Stomach (tissue), 8 donors: ENCODE measurements at regions not wholly inside any gene's neighbourhood (a gene's known extent, or its start where the extent isn't known, plus 50 kb on each side); places are given as distances from the start of the nearest gene placed in this dataset.
"Not testable (repeated sequence)": the region's sequence is repeated elsewhere in the genome, so short reads cannot be mapped to it uniquely, and the experiment has no call there.

Experiments used
- DNase-seq, 2 donors: peaks; one replicate each; pipeline versions ENCODE4 v3.0.0 to v3.0.0-alpha.2; 2013 to 2019
- H3K27ac ChIP-seq, 5 donors: fragments of 200-600 bp in 4 of 5; sonication (generic) in 4 of 5; one replicate each; pipeline ENCODE4 v1.5.1; 2013 to 2019; ENCODE audit warnings: mild to moderate bottlenecking in 1 of 5, moderate library complexity in 1 of 5
- H3K27me3 ChIP-seq, 3 donors: fragments of 200-600 bp; sonication (generic); one replicate each; pipeline ENCODE4 v1.5.1; 2017 to 2019; ENCODE audit warnings: mixed run types in 1 of 3
- H3K36me3 ChIP-seq, 4 donors: fragments of 200-600 bp; sonication (generic); 1 replicate in 3 of 4; 2 replicates in 1 of 4; pipeline ENCODE4 v1.5.1; 2016 to 2019
- H3K4me1 ChIP-seq, 4 donors: fragments of 200-600 bp; sonication (generic); one replicate each; pipeline ENCODE4 v1.5.1; 2016 to 2019
- H3K4me3 ChIP-seq, 4 donors: fragments of 200-600 bp; sonication (generic) in 3 of 4; one replicate each; pipeline ENCODE4 v1.5.1; 2016 to 2019; ENCODE audit warnings: mild to moderate bottlenecking in 1 of 4
- H3K9me3 ChIP-seq, 4 donors: fragments of 200-600 bp; sonication (generic); one replicate each; pipeline ENCODE4 v1.5.1; 2016 to 2019
- CTCF ChIP-seq, 7 experiments: fragments of 450-650 bp in 4 of 7; fragments of 200-600 bp in 3 of 7; sonication (generic) in 3 of 7; IDR thresholded peaks; one replicate each; pipeline ENCODE4 v1.5.1; 2016 to 2019; ENCODE audit warnings: antibody characterized with exemption in 7 of 7, control low read depth in 2 of 7, mild to moderate bottlenecking in 1 of 7
- EP300 ChIP-seq: sonication (generic); formaldehyde crosslinking; IDR thresholded peaks from one replicate; pipeline ENCODE4 v1.6.1; 2017; ENCODE audit warnings: antibody characterized with exemption
- POLR2A ChIP-seq, 4 donors: fragments of 450-650 bp; IDR thresholded peaks; one replicate each; pipeline ENCODE4 v1.6.1; 2016; ENCODE audit warnings: antibody characterized with exemption in 4 of 4, control low read depth in 2 of 4, mild to moderate bottlenecking in 1 of 4, moderate library complexity in 1 of 4
- POLR2AphosphoS5 ChIP-seq, 3 donors: sonication (generic); formaldehyde crosslinking; IDR thresholded peaks; one replicate each; pipeline ENCODE4 v1.6.1; 2016; ENCODE audit warnings: antibody characterized with exemption in 3 of 3
- WGBS, 5 donors: extraction: QIAGEN DNeasy Blood & Tissue Kit in 3 of 5; methylation state at CpG; one replicate each; pipeline versions ENCODE4 v1.1.5 to v1.1.7; 2013 to 2018; 5-methylcytosine and 5-hydroxymethylcytosine counted together
- intact Hi-C: fragments of 100-400 bp; cut with DNase I; formaldehyde crosslinking; loops from one replicate; pipeline ENCODE4 v1.15.1; 2023; ENCODE audit warnings: low total_unique reads
- donor health status: healthy with polysubstance abuse.
- donor health status: Bipolar disorder and iron deficiency.
- donor health status: healthy.

DNA sequence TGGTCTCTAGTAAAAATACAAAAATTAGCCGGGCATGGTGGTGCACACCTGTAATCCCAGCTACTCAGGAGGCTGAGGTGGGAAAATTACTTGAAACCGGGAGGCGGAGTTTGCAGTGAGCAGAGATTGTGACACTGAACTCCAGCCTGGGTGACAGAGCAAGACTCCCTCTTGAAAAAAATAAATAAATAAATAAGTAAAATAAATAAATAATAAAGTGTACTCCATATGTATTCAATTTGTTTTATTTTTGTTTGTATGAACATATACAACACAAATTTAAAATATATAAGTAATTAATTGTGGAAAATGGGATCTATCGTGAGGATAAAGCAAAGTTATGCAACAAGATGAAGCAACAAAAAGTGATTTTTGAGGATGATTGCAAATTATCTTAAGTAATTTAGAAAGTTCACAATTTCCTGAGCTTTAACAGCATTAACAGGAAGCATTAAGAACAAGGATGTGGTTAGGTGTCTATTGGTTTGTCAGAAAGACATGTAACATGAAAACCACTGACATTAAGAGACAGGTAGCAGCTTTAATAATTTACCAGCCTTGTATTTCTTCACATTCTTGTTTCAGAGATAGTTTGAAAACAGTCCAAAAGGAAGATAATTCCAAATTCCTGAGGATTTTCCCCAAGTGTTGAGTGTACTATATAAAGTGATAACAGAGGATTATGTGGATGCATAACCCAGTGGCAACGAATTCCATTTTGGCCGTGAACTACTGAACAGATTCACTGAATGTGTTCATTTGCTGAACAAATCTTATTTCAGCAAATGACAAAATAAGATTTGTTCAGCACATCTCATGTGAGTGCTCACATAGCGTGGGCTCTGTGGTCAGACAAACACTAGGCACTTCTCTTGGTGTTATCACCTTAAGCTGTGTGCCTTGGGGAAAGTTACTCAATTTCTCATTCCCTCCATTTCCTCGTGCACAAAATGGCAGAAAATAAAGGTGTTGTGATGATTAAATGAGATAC, 68.6 kb upstream of the RESF1 start:
- Histone ChIP-seq H3K4me3 (no peak overlapping the region), H3K9me3 (peaks cover 0 to 12% (median 8%) of the 10 kb centered on the region in 4 donors), H3K4me1 (peaks cover 0 to 2% (median under 1%) of the 10 kb centered on the region in 4 donors), H3K27me3 (no peaks in the 10 kb centered on the region), H3K36me3 (no peaks in the 10 kb centered on the region), H3K27ac (peak overlapping the region in 4 of 5 donors; percentile 56 to 68 (median 64))
- no peak for DNase-seq
- intact Hi-C loops = no loop called here
- WGBS, 5 donors = 76 to 84% (median 81%) methylated on average over 8 of the region's 8 CpGs
- no peak for TF ChIP-seq CTCF (IDR thresholded peaks at IDR 0.05)
- no peak for TF ChIP-seq POLR2A (IDR thresholded peaks at IDR 0.05)
- no peak for TF ChIP-seq POLR2AphosphoS5 (IDR thresholded peaks at IDR 0.05)
- TF ChIP-seq EP300 = no peak

DNA sequence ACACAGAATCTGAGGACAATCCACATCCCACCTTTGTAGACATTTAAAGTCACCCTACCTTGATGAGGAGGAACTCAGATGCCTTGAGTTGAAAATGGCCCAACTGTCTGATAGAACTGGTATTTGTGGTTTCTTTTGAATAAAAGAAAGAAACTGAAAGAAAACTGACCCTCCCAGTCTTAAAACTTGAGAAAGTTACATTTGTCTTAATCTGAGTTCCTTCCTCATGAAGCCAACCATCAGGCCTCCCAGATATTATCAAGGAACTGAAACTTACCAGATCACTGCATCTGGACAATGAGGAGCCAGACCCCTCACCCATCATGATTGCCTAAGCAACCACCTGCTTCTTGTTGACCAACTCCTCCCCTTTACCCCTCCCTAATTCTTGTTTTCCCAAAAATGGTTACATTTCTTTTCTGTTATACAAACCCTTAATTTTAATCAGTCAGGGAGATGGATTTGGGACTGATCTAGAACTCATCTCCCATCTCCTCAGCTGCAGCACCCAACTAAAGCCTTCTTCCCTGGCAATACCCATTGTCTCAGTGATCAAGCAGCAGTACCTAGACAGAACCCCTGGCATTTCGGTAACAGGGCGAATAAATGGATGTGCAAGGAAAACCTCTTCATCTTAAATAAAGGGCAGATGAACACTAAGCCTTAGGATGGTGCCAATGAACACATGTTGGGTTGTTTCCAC, 72.0 kb upstream of the RESF1 start:
- no peak for DNase-seq
- 47 to 98% (median 77%) methylated on average over 2 of the region's 2 CpGs for WGBS, 5 donors
- H3K27me3 ChIP-seq = no peaks in the 10 kb centered on the region
- no peak overlapping the region for H3K27ac ChIP-seq
- H3K36me3 ChIP-seq = no peaks in the 10 kb centered on the region
- no peak for TF ChIP-seq EP300
- no peak for TF ChIP-seq CTCF (IDR thresholded peaks at IDR 0.05)
- TF ChIP-seq POLR2AphosphoS5 (IDR thresholded peaks at IDR 0.05) = no peak
- no peak for TF ChIP-seq POLR2A (IDR thresholded peaks at IDR 0.05)
- intact Hi-C loops = no loop called here
- no peaks in the 10 kb centered on the region for H3K4me1 ChIP-seq
- no peak overlapping the region for H3K4me3 ChIP-seq
- peaks cover 0 to 12% (median 8%) of the 10 kb centered on the region in 4 donors for H3K9me3 ChIP-seq

DNA sequence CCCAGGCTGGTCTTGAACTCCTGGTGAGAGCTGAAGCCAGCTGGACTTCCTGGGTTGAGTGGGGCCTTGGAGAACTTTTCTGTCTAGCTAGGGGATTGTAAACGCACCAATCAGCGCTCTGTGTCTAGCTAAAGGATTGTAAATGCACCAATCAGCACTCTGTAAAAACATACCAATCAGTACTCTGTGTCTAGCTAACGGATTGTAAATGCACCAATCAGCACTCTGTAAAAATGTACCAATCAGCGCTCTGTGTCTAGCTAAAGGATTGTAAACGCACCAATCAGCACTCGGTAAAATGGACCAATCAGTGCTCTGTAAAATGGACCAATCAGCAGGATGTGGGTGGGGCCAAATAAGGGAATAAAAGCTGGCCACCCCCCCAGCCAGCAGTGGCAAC, 76.5 kb upstream of the RESF1 start:
- intact Hi-C loops, DNase-seq, H3K9me3 ChIP-seq, H3K4me1 ChIP-seq, H3K4me3 ChIP-seq, H3K27me3 ChIP-seq, H3K27ac ChIP-seq, H3K36me3 ChIP-seq: not testable (repeated sequence)
- 81 to 97% (median 94%) methylated on average over 6 of the region's 6 CpGs for WGBS, 5 donors

DNA sequence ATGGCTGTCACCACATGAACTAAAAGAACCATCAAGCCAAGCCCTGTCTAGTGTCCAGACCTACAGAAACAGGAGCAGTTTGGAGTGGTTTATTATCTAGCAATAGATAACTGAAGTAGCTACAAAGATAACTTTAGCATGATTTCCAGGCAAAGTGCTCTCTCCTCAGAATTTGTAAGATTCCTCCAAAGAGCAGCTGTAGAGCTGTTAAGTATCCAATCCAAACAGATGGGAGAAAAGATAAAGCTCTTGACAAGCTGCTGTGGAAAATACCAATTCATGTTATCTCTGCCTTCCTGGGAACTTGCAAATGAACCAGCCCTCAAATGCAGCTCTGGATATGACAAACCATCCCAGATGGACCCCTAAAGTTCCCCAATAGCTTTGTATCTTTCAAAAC, 78.9 kb upstream of the RESF1 start:
- Histone ChIP-seq H3K27ac (no peak overlapping the region), H3K27me3 (no peaks in the 10 kb centered on the region), H3K9me3 (no peaks in the 10 kb centered on the region), H3K4me3 (no peak overlapping the region), H3K36me3 (no peaks in the 10 kb centered on the region), H3K4me1 (peaks cover 0 to 13% (median 2%) of the 10 kb centered on the region in 4 donors)
- DNase-seq = no peak
- TF ChIP-seq POLR2AphosphoS5 (IDR thresholded peaks at IDR 0.05) (no peak), CTCF (IDR thresholded peaks at IDR 0.05) (no peak), EP300 (no peak), POLR2A (IDR thresholded peaks at IDR 0.05) (no peak)
- intact Hi-C loops = no loop called here
